HG03097 (cell line): ENCODE measurements at regions not wholly inside any gene's neighbourhood (a gene's known extent, or its start where the extent isn't known, plus 50 kb on each side); places are given as distances from the start of the nearest gene placed in this dataset.

ENCODE experiments used
- ATAC-seq: cut with Tn5 transposase; IDR thresholded peaks from one replicate; pipeline ENCODE4 v1.9.1; 2021; ENCODE audit not compliant: unreplicated experiment, low FRiP score

GRCh38 chr5:125719681-125720347, 703.4 kb upstream of the GRAMD2B start:
- no peak for ATAC-seq

GRCh38 chr5:125720348-125720685, 702.9 kb upstream of the GRAMD2B start:
- ATAC-seq = no peak

- no peak for ATAC-seq
These were observed 702.5 kb upstream of the GRAMD2B start for GRCh38 chr5:125720721-125721120.

GRCh38 chr5:125722550-125722949, 700.7 kb upstream of the GRAMD2B start:
- no peak for ATAC-seq

- ATAC-seq = no peak
These were observed 697.5 kb upstream of the GRAMD2B start for GRCh38 chr5:125725691-125726090.

GRCh38 chr5:125743939-125744338, 679.3 kb upstream of the GRAMD2B start:
- no peak for ATAC-seq

- no peak for ATAC-seq
These were observed 676.3 kb upstream of the GRAMD2B start for GRCh38 chr5:125746917-125747316.

GRCh38 chr5:125750147-125750860, 672.9 kb upstream of the GRAMD2B start:
- no peak for ATAC-seq

- ATAC-seq = no peak
These were observed 672.4 kb upstream of the GRAMD2B start for GRCh38 chr5:125750861-125751186.

- ATAC-seq = no peak
These were observed 666.8 kb upstream of the GRAMD2B start for GRCh38 chr5:125756456-125756855.

GRCh38 chr5:125766706-125767105, 656.5 kb upstream of the GRAMD2B start:
- ATAC-seq = no peak

- ATAC-seq = no peak
These were observed 647.3 kb upstream of the GRAMD2B start for GRCh38 chr5:125775896-125776295.

- no peak for ATAC-seq
These were observed 646.5 kb upstream of the GRAMD2B start for GRCh38 chr5:125776656-125777139.

- no peak for ATAC-seq
These were observed 644.4 kb upstream of the GRAMD2B start for GRCh38 chr5:125778791-125779190.

GRCh38 chr5:125785407-125785806, 637.8 kb upstream of the GRAMD2B start:
- ATAC-seq = no peak

GRCh38 chr5:125786021-125786420, 637.2 kb upstream of the GRAMD2B start:
- ATAC-seq = no peak

GRCh38 chr5:125793470-125793869, 629.7 kb upstream of the GRAMD2B start:
- no peak for ATAC-seq

GRCh38 chr5:125794922-125795321, 628.3 kb upstream of the GRAMD2B start:
- ATAC-seq = no peak

GRCh38 chr5:125798307-125798706, 624.9 kb upstream of the GRAMD2B start:
- no peak for ATAC-seq

- no peak for ATAC-seq
These were observed 610.6 kb upstream of the GRAMD2B start for GRCh38 chr5:125812651-125813050.

GRCh38 chr5:125813221-125813974, 609.8 kb upstream of the GRAMD2B start:
- ATAC-seq = no peak

GRCh38 chr5:125814119-125814518, 609.1 kb upstream of the GRAMD2B start:
- ATAC-seq = no peak
